H4 (cell line): ENCODE measurements at regions not wholly inside any gene's neighbourhood (a gene's known extent, or its start where the extent isn't known, plus 50 kb on each side); places are given as distances from the start of the nearest gene placed in this dataset.

Experiments used
- DNase-seq: peaks from one replicate; pipeline ENCODE4 v3.0.0-alpha.2; 2015; ENCODE audit warnings: low spot score

DNA sequence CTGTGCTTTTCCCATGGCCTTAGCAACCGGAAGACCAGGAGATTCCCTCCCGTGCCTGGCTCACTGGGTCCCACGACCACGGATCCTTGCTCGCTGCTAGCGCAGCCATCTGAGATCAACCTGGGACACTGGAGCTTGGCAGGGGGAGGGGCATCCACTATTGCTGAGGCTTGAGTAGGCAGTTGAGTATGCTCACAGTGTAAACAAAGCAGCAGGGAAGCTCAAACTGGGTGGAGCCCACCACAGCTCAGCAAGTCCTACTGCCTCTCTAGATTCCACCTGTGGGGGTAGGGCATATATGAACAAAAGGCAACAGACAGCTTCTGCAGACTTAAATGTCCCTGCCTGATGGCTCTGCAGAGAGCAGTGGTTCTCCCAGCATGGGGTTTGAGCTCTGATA, 697.0 kb downstream of the SORCS1 start:
- DNase-seq = peak; percentile 15

DNA sequence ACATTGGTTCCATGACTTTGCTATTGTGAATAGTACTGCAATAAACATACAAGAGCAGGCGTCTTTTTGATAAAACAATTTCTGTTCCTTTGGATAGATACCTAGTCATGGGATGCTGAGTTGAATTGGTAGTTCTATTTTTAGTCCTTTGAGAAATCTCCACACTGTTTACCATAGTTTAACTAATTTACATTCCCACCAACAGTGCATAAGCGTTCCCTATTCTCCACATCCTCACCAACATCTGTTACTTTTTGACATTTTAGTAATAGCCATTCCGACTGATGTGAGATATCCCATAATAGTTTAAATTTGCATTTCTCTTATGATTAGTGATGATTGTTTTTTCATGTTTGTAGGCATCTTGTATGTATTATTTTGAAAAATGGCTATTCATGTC, 707.0 kb downstream of the SORCS1 start:
- DNase-seq = no peak

GRCh38 chr10:106454233-106454632, 710.3 kb downstream of the SORCS1 start:
- no peak for DNase-seq

DNA sequence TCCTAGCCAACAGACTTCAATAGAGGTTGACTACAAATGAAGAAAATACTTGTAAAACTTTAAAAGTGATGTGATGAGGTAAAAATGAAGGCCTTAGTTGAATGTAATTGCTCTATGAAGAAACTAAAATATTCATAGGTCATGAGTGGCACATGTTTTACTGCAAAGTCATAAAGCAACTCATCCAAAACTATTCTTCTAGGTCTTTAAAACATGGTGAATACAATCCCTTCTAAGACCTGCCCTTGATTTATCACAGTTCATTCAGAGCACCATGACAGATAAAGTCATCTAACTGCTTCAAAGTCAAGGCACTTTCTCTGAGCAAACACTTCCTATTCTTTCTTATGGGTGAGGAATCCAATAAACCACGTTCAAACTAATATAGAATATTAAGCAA, 713.5 kb downstream of the SORCS1 start:
- no peak for DNase-seq

DNA sequence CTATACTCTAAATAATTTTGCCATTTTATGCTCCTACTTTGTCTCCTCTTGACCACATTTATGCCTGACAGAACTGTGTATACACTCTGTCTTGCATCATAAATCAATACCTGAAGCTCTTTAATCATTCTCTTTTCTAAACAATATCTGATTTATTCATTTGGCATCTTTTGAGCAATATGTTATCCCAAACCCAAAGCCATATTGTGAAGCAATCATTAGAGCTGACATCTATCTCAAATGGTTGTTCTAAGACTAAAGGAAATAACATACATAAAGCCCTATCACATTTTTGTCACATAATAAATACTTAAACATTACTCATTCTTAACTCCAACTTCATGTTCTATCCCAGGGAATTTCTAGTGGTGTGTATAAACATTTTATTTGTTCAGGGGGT, 717.6 kb downstream of the SORCS1 start:
- DNase-seq = no peak

GRCh38 chr10:106442223-106442622, 722.3 kb downstream of the SORCS1 start:
- no peak for DNase-seq

DNA sequence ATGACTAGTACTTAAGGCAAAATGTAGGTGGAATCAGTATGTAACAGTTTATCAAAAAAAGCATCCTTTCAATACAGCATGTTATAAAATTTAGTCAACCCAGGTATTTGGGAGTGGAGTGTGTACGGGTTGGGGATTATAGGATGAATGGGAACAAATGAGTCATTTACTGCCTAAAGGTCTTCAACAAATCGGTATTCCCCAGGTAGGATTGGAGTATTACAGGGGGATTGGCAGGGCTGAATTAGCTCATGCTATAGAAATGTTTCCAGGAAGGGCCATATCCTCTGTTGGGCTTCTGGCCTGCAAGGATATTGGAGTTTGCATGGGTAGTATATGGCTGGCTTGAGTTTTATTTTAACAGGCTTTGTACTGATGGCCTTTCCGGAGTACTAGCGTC, 723.7 kb downstream of the SORCS1 start:
- DNase-seq = no peak

DNA sequence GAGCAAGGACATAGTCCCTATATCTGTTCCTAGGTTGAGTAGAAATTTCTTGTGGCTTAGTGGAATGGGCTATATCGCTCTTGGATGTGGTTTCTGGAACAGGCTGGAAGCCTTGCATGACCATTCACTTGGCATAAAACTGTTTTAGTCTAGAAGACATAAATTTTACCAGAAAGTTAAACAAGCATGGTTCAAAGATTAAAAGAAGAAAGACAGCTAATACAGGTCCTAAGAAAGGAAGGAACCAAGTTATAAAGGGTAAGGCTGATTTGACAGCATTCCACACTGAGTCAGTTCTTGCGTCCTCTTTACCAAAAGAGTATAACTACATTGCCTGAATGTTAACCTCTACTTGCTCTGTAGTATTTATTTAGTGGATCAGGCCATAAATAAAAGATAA, 724.2 kb downstream of the SORCS1 start:
- no peak for DNase-seq

DNA sequence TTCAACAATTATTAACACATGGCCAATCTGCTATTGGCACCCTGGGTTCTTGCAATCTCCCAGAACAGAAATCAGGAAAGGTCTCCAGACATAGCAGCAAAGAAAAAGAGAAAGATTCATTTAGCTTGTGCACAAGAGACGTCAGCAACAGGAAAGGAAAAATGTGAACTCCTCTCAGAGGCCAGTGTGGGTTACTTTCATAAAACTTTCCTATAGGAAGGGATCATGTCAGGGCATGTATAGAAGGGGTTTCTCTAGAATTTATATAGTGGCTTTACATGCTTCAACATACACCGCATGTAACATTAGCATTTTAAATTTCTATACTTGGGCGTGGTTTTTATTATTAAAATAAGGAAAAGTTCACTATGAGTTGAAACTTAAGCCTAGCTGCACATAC, 725.1 kb downstream of the SORCS1 start:
- DNase-seq = no peak

DNA sequence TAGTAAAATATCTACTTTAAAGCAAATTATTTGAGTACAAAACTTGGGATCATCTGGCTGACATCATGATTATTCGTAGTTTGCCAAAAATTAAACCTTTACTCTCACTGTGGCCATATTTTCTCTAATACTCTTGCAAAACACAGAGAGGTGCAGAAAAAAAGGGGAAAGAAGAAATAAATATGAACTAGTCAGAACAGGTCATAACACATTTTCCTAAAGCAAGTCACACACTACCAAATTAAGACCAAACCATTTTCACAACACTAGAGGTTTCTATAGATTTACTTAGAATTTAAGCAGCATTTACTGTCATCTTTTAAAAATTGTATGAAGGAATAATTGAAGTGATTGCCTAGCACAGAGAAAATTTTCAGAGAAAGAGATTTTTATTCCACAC, 726.1 kb downstream of the SORCS1 start:
- DNase-seq = no peak

- DNase-seq = no peak
Observed at GRCh38 chr10:106436123-106436715, 728.3 kb downstream of the SORCS1 start.

DNA sequence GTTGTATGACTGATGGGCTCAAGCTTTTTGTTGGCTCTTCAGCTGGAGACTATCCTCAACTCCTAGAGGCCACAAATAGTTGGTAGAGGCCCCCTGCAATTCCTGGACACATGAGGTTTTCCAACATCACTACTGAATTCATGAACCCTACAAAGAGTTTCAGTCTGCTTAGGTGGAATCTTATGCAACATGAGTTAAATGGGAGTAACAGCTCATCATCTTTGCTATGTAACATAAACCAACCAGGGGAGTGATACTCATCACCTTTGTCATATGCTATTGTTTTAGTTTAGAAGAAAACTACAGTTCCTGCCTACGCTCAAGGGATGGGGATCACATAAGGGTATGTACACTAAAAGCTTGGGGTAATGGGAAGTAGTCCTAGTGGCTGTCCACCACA, 729.4 kb downstream of the SORCS1 start:
- no peak for DNase-seq

GRCh38 chr10:106424981-106425380, 739.5 kb downstream of the SORCS1 start:
- no peak for DNase-seq

- DNase-seq = no peak
Observed at GRCh38 chr10:106424054-106424453, 740.5 kb downstream of the SORCS1 start.

DNA sequence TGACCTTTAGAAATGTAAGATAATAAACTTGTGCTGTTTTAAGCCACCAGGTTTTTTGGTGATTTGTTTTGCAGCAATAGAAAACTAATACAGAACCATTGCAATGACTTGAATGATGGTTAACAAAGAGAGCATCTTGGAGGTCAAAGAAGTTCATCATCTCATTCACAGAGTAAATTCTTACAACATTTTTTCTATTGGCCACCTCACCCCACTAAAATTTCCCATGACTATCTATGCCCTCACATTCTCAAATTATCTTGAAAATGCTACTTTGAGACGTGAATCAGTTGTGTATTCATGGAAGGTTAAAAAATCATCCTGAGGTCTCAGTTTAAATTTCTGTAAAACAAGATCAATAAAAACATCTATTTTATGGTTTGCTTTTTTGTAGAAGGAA, 754.2 kb downstream of the SORCS1 start:
- no peak for DNase-seq

GRCh38 chr10:106405141-106405540, 759.4 kb downstream of the SORCS1 start:
- DNase-seq = no peak

- DNase-seq = no peak
Observed at GRCh38 chr10:106402458-106402857, 762.0 kb downstream of the SORCS1 start.

DNA sequence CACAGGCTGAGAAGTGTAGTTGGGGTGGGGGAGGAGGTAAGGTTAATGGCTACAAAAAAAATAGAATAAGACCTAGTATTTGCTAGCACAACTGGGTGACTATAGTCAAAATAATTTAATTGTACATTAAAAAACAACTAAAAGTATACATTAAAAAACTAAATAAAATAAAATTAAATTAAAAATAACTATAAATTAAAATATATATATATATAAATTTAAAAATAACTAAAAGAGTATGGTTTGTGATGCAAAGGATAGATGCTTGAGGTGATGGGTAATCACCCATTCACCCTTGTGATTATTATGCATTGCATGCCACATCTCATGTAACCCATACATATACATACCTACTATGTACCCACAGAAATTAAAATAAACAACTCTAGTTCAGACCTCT, 762.5 kb downstream of the SORCS1 start:
- no peak for DNase-seq

- no peak for DNase-seq
Observed at GRCh38 chr10:106401161-106401560, 763.3 kb downstream of the SORCS1 start.

DNA sequence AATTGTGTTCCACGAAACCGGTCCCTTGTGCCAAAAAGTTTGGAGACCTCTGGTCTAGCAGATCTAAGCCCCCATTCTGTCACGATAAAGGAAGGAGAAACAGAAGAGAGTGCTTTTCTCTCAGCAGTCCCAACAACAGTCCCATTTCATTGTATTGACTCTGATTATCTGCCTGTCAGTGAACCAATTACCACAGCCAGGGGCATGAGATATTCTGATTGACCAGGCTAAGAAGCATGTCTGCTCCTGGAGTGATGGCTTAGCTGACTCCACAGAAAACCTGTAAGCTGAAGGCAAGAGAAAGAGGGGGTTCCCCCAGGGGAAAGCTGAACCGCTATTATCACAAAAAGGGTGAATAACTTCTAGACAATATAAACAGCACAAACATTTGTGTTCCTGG, 765.4 kb downstream of the SORCS1 start:
- DNase-seq = no peak

- DNase-seq = no peak
Observed at GRCh38 chr10:106396192-106396591, 768.3 kb downstream of the SORCS1 start.

- DNase-seq = no peak
Observed at GRCh38 chr10:106395041-106395749, 769.3 kb downstream of the SORCS1 start.

DNA sequence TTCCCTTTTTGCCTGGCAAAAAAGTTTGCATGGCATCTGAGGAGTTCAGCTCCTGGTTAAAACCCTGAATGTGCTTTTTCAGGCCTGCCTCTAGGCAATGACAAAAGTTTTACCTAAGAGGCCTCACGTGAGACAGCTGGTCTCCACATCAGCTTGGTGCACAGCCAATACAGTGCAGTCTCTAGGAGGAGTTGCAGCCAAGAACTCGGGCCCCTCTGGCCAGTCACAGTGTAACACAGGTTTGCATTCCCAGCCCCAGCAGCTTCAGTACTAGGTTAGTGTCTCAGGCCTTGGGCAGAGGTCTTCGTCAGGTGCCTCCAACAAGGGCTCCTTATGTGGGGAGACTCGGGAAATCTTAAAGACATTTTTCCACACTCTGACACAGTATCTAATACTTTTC, 771.7 kb downstream of the SORCS1 start:
- DNase-seq = no peak

DNA sequence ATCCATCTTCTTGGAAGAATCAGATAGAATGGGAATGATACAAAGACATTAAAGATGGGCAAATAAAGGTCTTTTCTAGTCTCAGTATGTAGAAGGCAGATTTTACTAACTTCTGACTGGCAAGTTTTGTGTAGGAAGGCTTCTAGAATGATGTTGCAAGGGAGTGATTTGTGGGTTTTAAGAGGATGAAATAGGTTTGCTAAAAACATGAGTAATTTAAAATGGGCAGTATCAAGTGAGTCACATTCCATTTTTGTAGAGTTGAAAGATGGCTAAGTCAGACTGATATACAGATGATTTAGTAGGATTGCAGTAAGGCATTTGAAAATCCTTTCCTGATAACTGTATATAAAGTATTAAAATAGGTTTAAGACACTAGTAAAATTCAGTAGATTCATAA, 777.4 kb downstream of the SORCS1 start:
- no peak for DNase-seq
